Hematopoietic multipotent progenitor cell (in vitro differentiated cells): ENCODE measurements at regions not wholly inside any gene's neighbourhood (a gene's known extent, or its start where the extent isn't known, plus 50 kb on each side); places are given as distances from the start of the nearest gene placed in this dataset.
"Not testable (repeated sequence)": the region's sequence is repeated elsewhere in the genome, so short reads cannot be mapped to it uniquely, and the experiment has no call there.

Source experiments
- DNase-seq, 3 donors: peaks; one replicate each; pipeline ENCODE4 v3.0.0-alpha.2; 2011 to 2015; ENCODE audit warnings: low read depth in 2 of 3, low spot score in 2 of 3

DNA sequence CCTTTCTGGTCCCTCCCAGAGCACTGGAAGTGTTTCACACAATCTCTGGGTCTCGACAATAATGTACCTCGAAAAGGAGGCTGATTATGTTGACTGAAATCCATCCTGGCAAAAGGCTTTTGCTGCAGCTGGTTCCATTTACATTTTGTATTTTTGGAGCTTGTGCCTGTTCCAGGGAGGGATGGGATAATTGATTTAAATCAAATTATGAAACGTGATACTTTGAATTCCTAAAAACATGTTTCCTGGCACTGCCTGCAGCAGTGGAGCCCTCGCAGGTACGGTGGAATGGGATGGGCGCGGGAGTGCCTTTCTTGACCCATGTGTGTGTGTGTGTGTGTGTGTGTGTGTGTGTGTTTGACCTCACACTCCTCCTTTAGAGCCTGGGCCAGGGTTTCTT, 455.5 kb upstream of the MEIS1 start:
- no peak for DNase-seq

DNA sequence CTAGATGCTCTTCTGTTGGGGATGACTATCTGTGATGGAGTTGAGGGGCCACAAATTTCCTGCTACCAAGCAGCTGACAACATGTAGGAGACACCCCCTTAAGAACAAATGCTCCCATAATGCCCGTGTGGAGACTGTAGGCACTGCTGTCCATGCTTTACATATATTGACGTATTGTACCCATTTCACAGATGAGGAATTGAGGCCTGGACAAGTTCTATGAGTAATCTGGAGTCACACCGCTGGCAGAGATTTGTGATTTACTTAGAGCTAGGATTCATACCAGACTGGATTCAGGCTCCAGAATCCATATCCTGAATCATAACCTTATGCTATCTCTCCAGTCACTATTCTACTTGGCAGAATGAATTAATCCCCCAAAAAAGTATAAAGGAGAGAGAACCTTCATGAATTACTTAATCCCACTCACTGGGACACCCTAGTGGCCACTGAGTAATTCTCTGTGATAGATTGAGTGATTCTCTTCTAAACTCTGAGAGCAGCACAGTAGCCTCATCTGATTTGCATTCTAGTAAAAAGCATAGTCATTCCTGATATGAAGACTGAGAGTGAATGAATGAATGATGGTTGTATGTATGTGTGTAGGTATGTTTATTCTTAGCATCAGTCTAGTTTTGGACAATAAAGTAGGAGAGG, 460.7 kb upstream of the MEIS1 start:
- DNase-seq: no peak

DNA sequence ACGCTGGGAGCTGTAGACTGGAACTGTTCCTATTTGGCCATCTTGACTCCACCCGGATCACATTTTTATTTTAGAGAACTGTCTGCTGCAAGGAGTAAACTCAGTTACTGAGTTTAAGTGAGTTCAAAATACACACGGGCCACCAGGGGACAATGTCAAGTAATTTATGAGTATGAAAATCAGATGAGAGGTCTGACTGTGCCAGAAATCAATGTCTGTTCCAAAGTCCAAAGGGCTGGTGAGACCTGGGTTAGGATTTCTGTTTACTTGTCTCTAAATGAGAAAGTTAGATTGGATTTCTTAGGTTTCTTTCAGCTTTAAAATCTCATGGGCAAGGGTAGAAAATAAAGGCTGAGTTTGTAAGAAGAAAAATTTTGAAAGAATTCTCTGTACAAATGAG, 465.8 kb upstream of the MEIS1 start:
- no peak for DNase-seq

DNA sequence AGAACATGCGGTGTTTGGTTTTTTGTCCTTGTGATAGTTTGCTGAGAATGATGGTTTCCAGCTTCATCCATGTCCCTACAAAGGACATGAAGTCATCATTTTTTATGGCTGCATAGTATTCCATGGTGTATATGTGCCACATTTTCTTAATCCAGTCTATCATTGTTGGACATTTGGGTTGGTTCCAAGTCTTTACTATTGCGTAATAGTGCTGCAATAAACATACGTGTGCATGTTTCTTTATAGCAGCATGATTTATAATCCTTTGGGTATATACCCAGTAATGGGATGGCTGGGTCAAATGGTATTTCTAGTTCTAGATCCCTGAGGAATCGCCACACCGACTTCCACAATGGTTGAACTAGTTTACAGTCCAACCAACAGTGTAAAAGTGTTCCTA, 471.6 kb upstream of the MEIS1 start:
- DNase-seq: not testable (repeated sequence)

DNA sequence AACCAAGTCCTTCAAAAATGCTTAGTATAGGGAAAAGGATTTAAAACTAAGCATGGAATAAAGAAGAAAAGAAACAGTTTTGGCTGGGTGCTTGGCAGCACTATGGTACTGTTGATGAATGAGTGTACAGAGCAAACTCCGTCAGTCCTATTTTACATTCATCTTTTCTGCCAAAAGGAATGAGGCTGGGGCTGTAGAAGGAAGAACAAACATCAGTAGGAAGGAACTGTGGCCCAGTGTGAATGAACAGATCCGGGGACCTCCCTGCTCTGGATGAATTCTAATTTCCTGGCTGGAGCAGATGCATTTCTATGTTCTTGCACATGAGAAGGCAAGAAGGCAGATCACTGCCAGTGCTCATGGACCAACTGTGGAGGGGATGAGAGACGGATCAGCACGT, 474.0 kb upstream of the MEIS1 start:
- no peak for DNase-seq

DNA sequence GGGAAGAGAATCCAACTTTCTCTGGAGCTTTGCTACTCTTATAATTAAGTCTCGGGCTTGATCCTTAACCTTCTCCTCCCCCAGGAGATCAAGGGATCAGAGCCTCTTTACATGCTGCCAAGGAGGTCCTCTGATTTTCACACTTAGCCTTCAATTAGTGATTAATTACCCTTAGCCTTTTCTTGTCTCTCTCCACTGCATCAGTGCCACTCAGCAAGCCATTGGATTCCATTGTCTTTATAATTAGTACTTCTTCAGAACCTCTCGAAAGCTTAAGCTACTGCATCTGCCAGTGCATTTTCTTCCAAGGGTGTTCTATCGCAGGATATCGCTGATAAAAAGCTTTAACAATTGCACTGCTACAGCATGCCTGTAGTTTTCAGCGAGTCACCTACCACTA, 477.0 kb upstream of the MEIS1 start:
- DNase-seq: no peak

DNA sequence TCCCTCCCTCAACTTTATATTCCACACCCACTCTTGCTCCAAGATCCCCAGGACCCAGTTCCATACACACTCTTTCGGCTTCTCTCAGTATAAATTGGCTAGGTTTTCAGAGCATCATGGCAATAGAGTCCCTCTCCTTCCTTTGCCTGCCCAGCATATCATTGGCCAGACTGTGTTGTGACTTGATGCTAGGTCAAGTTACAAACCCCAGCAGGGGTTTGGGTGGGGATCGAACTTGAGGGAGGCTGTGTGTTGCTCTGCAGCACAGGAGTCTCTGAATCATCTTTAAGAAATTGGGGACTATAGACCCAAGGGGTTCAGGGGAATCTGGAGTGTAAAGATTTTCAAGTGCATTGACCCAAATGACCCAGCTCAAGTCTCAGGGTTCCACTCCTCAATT, 477.5 kb upstream of the MEIS1 start:
- DNase-seq: no peak

DNA sequence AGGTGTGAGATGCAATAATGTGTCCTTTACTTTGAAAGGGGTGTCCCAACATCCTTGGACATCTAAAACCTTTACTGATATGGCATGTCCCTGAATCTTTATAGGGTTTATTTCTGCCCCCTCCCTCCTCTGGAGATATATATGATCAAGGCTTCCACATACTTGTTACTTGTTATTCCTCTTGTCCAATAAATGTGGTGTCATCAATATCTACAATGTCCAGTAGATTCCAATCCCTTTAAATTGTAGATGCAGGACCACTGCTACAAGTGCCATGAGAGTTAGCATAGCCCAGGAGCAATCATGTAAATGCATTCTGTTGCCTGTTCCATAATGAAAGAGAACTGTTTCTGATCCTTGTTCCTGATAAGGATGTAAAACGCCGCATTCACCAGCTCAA, 479.7 kb upstream of the MEIS1 start:
- DNase-seq: no peak

DNA sequence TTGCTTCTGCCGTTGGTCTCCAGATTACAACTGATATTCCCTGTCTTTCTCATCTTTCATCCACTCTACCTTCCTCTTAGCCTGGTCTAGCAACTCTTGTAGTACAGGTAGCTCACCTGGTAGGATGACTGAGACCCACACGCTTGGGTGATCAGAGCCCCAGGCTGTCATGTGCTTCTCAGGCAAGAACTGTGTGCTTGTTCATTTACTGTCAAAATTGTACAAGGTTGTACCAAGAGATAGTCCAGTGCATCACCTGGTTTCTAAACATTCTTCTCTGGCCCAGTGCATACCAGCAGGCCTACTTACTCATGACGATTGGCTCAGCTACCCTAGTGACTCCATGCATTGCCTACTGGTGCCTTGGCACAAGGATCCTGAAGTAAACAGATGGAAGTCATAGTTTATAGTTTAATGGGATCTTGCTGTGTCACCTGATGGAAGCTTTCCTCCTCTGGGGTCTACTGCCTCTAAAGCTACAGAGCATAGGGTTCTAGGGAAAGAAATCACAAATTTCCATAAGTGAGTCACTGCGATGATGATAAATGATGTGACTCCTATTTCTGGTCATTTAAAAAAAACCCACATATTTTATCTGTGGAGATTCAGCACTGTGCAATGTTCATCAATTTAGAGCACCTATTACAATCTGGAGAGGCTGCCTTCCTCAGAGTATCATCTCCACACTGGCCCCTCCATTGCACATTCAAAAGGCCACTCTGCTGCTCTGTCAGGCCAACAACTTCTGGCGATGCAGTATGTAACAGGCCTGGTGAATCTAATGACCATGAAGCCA, 481.8 kb upstream of the MEIS1 start:
- no peak for DNase-seq

DNA sequence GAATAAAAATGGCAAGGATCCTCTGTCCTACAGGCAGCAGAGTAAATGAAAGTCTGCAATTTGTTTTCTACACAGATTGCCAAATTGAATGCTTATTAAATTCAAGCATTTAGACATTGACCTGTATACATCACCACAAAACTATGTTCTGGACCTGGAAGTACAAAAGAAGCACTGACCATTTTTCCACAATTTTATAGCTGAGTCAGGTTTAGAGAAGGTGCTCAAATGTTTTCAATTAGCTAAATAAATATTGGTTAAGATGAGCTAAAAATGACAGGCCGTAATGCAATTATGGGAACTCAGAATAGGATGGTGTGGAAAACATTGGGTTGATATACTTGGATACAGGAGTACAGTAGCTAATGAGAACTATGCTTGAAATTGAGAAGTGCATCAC, 490.7 kb upstream of the MEIS1 start:
- DNase-seq: no peak

DNA sequence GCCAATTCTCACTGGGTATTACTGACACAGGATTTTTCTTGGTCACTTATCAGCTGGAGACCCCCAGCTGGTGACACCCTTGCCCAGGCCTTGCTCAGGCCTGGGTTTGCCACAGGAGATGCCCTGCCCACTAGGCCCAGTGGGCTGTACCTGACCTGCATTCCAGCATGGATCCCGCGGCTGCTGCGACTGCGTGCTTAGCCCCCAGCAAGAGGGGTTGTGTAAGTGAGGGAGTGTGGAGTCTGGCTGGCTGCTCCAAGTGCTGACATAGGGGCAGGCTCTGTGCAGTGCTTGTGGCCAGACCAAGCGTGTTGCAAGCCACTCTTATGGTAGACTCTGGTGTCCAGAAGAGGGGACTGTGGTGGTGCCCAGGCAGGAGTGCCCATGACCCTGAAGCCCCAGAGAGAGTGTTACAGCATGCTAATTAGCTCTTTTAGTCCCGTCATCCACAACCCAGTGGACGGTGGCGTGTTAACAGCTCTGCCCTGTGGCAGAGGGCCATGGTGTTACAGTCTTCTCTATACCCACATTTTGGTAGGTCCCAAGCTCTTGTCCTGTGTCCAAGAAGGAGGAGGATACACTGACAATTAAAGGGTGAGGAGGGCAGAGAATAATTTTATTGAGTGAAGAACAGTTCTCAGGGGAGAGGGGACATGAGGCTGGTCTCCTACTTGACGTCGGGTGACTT, 491.7 kb upstream of the MEIS1 start:
- DNase-seq: no peak

DNA sequence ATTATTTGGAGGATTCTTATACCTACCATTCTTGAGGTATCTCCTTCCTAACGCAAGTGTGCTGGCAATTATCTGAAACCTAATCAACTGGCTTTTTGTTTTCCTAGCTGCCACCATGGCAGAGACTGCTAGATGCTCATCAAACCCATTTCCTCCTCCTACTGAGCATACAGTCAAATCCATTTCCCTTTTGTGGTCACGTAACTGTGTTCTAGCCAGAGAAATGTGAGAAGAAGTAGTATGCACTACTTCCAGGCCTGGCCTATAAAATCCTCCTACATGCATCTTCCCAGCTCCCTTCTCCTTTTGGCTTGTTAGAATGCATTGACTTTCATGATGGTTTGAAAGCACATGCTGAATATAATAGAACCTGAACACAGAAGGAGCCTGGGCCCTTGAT, 494.1 kb upstream of the MEIS1 start:
- DNase-seq: peak in 1 of 3 donors; percentile 26

DNA sequence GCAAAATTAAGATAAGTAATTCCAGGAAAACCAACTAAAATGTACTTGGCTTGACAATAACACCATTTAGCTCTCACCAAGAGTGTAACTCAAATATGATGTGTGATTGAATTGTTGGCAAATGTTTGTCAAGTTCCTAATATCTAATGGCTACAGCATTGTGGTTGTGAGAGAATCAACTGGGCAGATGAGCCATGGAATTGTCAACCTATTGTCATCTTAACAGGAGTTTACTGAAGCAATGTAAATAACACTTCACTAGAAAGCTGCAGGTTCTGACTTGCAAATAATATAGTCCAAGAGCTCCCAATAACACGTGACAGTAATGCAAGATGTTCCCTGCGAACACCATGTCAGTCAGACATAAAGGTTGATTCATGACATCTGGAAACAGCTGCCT, 495.2 kb upstream of the MEIS1 start:
- no peak for DNase-seq

DNA sequence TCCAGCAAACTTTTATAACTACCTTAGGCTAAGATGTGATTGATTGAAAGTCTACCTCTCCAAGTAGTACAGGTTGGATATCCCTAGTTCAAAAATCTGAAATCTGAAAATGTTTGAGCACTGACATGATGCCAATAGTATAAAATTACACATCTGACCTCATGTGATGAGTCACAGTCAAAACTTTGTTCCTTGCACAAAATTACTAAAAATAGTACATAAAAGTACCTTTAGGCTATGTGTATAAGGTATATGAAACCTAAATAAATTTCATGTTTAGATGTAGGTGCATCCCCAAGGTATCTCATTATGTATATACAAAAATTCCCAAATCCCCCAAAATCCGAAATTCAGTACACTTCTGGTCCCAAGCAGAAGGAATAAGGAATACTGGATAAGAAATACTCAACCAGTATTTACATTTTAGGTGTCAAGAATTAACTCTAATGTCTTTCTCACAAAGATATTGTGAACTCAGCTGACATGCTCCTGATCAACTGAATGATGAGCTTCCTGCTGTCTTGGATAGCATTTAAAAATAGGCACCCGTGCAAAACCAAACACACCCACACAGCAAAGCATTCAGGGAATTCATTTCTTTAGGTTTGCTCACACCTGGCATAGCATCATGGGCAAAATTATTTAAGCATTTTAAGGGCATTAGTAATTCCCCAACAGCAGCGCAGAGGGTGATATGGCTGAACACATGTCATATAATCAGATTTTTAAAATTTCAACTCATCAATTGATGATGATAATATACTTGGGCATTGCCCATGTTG, 497.4 kb upstream of the MEIS1 start:
- DNase-seq: no peak

DNA sequence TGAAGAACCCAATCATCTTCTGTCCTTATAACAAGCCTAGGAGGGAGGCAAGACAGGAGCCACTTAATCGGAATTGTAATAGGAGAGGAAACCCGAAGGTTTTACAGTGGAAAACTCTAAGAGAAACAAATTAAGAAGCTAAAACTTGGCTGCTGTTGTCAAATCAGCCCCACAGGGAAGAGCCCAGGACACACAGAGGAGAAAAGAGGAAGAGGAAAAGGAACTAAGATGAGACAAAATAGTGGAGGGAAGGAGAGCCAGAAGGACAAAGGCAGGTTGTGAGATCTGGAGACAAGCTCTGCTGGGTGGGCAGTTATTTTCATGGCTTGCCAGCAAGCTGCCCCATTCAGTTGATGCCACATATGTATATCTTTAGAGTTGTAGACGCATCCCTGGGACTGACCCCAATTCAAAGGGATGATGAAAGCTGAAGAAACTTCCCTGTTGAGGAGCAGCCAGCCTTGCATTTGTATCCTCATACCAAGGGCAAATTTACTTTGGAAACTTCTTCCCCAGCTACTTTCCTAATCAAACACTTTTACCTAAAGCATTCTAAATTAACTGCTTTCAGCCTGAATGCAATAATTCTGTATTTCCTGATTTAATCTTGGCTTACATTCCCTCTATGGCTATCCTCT, 499.8 kb upstream of the MEIS1 start:
- DNase-seq: no peak

DNA sequence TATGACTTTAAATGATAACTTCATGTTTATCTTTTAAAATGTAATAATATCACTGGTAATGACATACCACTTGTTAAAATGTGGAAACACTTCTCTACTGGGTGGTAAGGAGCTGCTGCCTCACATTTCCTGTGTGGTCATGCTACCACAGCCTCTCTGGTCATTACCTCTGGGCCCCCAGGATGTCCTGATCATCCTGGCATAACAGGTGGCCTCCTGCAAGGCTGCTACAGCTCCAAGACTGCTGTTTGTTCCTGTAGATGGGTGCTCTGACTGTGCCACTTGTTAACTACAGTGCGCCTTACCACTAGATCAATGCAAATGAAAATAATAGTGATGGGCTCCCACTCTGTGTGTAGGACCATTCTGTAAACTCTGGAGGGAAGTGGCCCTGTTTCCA, 500.2 kb upstream of the SPRED2 start:
- no peak for DNase-seq

DNA sequence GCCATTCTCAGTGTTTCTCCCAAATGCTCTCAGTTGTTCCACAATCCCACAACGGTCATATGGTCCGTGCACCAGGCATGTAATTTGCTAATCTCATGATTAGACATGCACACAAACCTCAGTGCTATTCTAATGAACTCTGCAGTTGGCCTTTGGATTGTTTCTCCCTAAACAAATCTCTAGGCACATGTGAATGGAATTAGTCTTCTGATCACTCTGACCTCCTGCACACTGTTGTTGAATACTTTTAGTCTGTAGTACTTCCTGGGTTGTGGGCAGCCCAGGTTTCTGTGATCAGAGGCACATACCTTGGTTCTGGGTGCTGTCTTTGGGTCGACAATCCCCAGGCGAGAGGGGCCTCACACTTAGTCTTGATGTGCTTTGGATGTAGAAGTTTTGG, 498.7 kb upstream of the SPRED2 start:
- DNase-seq: no peak

DNA sequence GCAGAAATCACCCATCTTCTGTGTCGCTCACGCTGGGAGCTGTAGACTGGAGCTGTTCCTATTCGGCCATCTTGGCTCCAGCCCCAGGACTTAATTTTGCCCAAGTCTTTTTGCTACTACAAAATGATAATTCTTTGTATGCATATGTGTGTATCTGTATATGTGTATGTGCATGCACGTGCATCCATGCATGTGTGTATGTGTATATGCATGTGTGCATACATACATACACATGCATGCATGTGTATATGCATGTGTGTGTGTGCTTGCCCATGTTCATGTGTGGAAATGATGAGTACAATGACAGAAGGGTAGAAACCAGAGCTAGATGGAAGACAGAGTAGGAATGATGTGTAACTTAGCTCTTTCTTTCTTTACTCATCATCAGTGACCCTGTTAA, 497.9 kb upstream of the SPRED2 start:
- DNase-seq: no peak

DNA sequence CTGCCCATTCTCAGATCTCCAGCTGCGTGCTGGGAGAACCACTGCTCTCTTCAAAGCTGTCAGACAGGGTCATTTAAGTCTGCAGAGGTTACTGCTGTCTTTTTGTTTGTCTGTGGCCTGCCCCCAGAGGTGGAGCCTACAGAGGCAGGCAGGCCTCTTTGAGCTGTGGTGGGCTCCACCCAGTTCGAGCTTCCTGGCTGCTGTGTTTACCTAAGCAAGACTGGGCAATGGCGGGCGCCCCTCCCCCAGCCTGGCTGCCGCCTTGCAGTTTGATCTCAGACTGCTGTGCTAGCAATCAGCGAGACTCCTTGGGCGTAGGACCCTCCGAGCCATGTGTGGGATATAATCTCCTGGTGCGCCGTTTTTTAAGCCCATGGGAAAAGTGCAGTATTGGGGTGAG, 497.3 kb upstream of the SPRED2 start:
- DNase-seq: not testable (repeated sequence)

DNA sequence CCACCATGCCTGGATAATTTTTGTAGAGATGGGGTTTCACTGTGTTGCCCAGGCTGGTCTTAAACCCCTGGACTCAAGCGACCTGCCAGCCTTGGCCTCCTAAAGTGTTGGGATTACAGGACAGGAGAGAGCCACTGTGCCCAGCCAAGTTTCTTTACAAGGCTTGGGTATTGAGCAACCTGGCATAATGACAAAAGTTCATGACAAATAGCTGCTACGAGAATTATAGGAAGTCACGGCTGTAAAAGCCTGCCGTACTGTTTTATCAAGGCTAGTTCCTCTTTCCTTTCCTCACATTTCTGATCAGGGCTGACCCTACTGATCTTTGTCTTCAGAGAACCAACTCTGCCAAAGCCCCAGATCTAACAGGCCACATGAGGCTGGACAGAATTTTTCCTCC, 490.4 kb upstream of the SPRED2 start:
- peak in 2 of 3 donors; percentile 17 to 81 for DNase-seq

DNA sequence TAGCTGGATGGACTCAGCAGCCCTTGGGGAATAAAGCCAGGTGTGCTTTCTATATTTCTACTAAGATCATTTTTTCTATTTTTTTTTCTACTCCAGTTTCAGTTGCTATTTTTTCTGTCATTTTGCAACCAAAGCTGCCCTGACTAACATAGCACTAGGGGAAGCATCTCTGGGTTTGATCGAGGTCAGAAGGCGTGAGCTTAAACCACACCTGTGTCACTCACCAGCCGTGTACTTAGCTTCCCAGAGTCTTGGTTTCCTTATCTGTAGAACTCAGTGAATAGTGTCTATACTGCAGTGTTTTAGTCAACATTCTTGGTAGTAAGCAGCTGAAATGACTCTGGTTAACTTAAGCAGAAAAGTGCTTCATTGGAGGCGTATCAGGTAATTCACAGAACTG, 489.6 kb upstream of the SPRED2 start:
- DNase-seq: no peak
